Muscle of back (tissue), 3 donors: ENCODE measurements at regions not wholly inside any gene's neighbourhood (a gene's known extent, or its start where the extent isn't known, plus 50 kb on each side); places are given as distances from the start of the nearest gene placed in this dataset.

Experiments
- DNase-seq, 3 donors: peaks; one replicate each; pipeline versions ENCODE4 v3.0.0 to v3.0.0-alpha.2; 2013

- DNase-seq: no peak
Observed at GRCh38 chr12:94750864-94751263, 100.5 kb upstream of the TMCC3 start.

GRCh38 chr12:94749890-94750289 is 99.5 kb upstream of the TMCC3 start:
- DNase-seq: no peak

GRCh38 chr12:94749455-94749854 is 99.1 kb upstream of the TMCC3 start:
- no peak for DNase-seq

GRCh38 chr12:94748726-94749421 is 98.5 kb upstream of the TMCC3 start:
- no peak for DNase-seq

GRCh38 chr12:94745562-94745961 is 95.2 kb upstream of the TMCC3 start:
- DNase-seq: no peak

GRCh38 chr12:94743174-94743573 is 92.8 kb upstream of the TMCC3 start:
- DNase-seq: no peak

GRCh38 chr12:94740601-94741362 is 90.4 kb upstream of the TMCC3 start:
- no peak for DNase-seq

- no peak for DNase-seq
Observed at GRCh38 chr12:94736820-94737219, 86.5 kb upstream of the TMCC3 start.

GRCh38 chr12:94736004-94736403 is 85.6 kb upstream of the TMCC3 start:
- DNase-seq: no peak

- DNase-seq: no peak
Observed at GRCh38 chr12:94733727-94734126, 83.4 kb upstream of the TMCC3 start.

GRCh38 chr12:94732367-94732990 is 82.1 kb upstream of the TMCC3 start:
- DNase-seq: peak in 1 of 3 donors; percentile 42

- DNase-seq: no peak
Observed at GRCh38 chr12:94731733-94732360, 81.5 kb upstream of the TMCC3 start.

GRCh38 chr12:94730847-94731246 is 80.5 kb upstream of the TMCC3 start:
- DNase-seq: no peak

- no peak for DNase-seq
Observed at GRCh38 chr12:94726236-94726835, 76.0 kb upstream of the TMCC3 start.

GRCh38 chr12:94725375-94726168 is 75.2 kb upstream of the TMCC3 start:
- peak in 1 of 3 donors; percentile 61 for DNase-seq

- DNase-seq: no peak
Observed at GRCh38 chr12:94722664-94723063, 72.3 kb upstream of the TMCC3 start.

- DNase-seq: no peak
Observed at GRCh38 chr12:94721173-94721572, 70.8 kb upstream of the TMCC3 start.

GRCh38 chr12:94718114-94718513 is 67.8 kb upstream of the TMCC3 start:
- peak in 1 of 3 donors; percentile 40 for DNase-seq

- no peak for DNase-seq
Observed at GRCh38 chr12:94717656-94718055, 67.3 kb upstream of the TMCC3 start.

- DNase-seq: peak in 1 of 3 donors; percentile 28
Observed at GRCh38 chr12:94717108-94717507, 66.8 kb upstream of the TMCC3 start.

- no peak for DNase-seq
Observed at GRCh38 chr12:94716339-94716738, 66.0 kb upstream of the TMCC3 start.
